EL (cell line): ENCODE measurements at regions not wholly inside any gene's neighbourhood (a gene's known extent, or its start where the extent isn't known, plus 50 kb on each side); places are given as distances from the start of the nearest gene placed in this dataset.
A peak's percentile ranks its signal among the peaks of the same experiment; 100 is the strongest.
"Not testable (repeated sequence)": the region's sequence is repeated elsewhere in the genome, so short reads cannot be mapped to it uniquely, and the experiment has no call there.

ENCODE experiments used
- DNase-seq: peaks from one replicate; pipeline ENCODE4 v3.0.0-alpha.2; 2016

- no peak for DNase-seq
Observed at GRCh38 chr10:52551046-52551445, 221.5 kb downstream of the MBL2 start.

GRCh38 chr10:52558090-52558489 lies 214.5 kb downstream of the MBL2 start:
- no peak for DNase-seq

DNA sequence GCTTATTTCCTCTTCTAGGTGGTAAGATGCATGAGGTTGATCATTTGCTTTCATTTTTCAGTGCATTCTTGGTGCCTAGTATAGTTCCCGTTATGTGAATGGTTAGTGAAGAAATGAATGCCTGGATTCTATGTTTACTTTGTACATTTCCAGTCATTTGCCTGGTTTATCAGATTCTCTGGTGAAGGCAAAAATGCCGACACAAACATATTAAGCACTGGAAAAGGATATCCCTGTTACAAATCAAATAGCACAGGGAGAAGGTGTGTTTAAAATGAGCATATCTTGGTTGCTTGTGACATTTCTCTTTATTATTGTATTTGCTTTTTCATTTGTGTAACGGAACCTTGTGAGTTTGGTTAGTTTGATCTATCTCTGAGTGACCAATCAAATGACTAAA lies 211.3 kb downstream of the MBL2 start:
- no peak for DNase-seq

GRCh38 chr10:52563360-52563759 lies 209.2 kb downstream of the MBL2 start:
- DNase-seq: peak; percentile 16

GRCh38 chr10:52566471-52567246 lies 205.9 kb downstream of the MBL2 start:
- DNase-seq: peak; percentile 69

- DNase-seq: no peak
Observed at GRCh38 chr10:52567247-52567580, 205.4 kb downstream of the MBL2 start.

GRCh38 chr10:52568309-52568708 lies 204.3 kb downstream of the MBL2 start:
- DNase-seq: no peak

- DNase-seq: no peak
Observed at GRCh38 chr10:52570490-52570889, 202.1 kb downstream of the MBL2 start.

- DNase-seq: no peak
Observed at GRCh38 chr10:52571018-52571417, 201.6 kb downstream of the MBL2 start.

GRCh38 chr10:52571516-52572182 lies 200.9 kb downstream of the MBL2 start:
- no peak for DNase-seq

DNA sequence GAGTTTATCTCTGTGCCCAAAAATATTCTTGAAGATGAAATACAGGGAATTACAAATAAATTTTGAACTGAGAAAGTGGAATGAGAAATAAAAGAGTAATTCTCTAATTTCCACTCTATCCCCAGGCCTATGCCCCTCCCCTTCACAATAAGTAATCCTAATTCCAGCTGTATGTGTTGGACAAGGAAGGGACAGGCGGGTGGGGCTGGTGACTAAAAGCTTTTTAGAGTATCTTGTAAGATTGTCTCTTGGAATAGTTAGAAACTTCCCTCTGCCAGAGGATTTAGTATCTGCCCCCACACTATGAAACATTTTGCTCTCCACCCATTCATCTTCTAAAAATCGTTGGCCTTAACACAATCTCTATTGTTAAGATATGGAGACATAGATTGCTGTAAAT lies 199.2 kb downstream of the MBL2 start:
- DNase-seq: no peak

DNA sequence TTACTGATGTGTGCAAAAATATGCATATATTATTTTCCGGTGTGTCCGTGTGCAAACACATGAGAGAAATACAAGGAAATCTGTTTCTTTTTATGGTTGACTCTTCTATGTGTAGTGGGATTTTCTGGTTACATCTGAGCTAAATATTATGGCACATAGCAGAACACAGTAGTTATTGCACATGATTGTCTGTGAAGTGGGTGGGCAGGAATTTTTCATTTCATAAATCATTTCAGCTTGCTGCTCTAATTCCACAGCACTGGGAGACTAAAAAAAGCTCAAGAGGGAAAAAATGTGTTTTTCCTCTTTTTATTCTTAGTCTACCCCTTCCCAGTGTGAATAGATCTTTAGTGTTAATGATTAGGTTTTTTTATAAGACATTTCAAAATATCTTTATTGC lies 197.9 kb downstream of the MBL2 start:
- DNase-seq: no peak

DNA sequence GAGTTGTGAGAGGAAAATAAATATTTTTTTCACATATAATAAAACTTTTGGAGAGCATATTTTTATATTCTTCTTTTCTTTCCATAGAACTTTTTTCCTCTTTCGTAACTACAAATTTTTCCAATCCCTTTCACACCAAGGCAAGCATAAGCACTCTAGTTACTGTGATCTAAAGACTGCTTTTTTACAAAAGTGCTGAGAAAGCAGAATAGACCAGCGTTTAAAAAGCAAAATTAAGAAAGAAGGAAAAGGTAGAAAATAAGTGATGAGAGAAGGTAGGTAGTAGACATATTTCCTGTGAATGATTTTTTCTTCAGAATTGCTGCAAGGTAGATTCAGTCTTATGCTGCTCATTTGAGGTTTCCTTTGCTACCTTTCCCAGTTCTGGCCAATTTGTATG lies 195.5 kb downstream of the MBL2 start:
- DNase-seq: no peak

DNA sequence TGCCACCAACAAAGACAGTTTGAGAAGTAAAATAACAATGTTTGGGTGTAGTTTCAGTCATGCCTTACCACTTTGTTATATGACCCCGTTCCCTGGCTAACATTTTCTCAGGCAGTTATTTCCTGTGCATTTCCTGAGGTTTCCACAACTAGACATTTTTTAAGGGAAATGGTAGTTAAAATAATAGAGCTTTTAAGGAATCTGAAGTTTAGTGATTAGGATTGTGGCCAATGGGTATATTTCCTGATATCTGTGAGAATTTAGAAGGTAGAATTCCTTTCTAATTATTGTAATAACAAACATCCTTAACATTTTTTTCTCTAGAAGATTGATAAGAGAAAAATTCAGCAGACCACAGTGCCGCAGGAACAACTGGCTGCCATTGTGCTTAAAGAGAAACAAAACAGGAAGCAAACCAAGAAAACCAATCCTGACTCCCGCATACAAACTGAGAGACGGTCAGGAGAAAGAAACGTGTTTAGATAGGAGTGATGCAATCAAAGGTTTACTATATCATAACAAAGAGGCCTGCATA lies 193.6 kb downstream of the MBL2 start:
- DNase-seq: peak; percentile 15

DNA sequence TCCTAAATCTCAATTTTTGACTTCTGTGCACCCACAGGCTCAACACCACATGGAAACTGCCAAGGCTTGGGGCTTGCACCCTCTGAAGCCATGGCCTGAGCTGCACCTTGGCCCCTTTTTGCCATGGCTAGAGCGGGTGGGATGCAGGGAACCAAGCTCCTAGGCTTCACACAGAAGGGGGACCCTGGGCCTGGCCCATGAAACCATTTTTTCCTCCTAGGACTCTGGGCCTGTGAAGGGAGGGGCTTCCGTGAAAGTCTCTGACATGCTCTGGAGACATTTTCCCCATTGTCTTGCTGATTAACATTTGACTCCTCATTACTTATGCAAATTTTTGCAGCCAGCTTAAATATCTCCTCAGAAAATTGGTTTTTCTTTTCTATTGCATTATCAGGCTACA lies 190.9 kb downstream of the MBL2 start:
- not testable (repeated sequence) for DNase-seq

- DNase-seq: no peak
Observed at GRCh38 chr10:52583336-52583735, 189.2 kb downstream of the MBL2 start.

DNA sequence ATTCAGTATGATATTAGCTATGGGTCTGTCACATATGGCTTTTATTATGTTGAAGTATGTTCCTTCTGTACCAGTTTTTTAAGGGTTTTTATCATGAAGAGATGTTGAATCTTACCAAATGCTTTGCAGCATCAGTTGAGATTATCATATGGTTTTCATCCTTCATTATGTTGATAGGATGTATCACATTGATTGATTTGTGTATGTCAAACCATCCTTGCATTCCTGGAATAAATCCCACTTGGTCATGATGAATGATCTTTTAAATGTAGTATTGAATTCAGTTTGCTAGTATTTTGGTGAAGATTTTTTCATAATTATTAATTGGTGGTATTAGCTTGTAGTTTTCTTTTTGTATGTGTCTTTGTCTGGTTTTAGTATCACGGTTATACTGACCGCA lies 185.9 kb downstream of the MBL2 start:
- DNase-seq: no peak

DNA sequence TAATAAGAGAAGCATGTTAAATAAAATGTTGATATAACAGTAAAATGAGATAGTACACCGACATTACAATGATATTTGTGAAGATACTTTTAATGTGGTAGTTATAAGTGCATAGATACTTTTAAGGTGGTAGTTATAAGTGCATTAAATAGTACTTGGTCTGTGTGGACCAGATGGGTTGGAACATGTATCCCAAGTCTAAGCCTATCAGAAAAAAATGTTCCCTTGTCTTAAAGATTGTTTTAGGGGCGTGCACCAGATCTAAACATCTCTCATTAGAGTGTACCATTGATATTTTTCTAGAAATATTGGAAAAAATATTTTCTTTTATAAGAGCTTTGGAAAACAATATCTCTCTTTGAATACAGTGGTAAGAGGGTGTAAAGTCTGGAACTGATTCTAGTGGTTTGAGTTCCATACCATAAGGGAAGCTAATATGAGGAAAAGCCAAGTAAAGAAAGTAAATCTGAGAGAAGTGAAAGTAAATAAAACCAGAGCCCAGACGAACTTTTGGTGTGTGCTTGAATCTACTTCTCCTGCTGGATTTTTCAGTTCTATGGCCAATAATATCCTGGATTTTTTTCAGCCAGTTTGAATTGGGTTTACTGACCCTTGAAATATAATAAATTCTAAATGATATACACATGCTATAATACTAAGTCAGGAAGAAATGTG lies 175.3 kb downstream of the MBL2 start:
- no peak for DNase-seq

GRCh38 chr10:52598936-52599335 lies 173.6 kb downstream of the MBL2 start:
- no peak for DNase-seq

GRCh38 chr10:52599551-52600200 lies 172.9 kb downstream of the MBL2 start:
- no peak for DNase-seq

GRCh38 chr10:52604131-52604530 lies 168.5 kb downstream of the MBL2 start:
- not testable (repeated sequence) for DNase-seq

GRCh38 chr10:52609071-52609470 lies 163.5 kb downstream of the MBL2 start:
- DNase-seq: no peak

DNA sequence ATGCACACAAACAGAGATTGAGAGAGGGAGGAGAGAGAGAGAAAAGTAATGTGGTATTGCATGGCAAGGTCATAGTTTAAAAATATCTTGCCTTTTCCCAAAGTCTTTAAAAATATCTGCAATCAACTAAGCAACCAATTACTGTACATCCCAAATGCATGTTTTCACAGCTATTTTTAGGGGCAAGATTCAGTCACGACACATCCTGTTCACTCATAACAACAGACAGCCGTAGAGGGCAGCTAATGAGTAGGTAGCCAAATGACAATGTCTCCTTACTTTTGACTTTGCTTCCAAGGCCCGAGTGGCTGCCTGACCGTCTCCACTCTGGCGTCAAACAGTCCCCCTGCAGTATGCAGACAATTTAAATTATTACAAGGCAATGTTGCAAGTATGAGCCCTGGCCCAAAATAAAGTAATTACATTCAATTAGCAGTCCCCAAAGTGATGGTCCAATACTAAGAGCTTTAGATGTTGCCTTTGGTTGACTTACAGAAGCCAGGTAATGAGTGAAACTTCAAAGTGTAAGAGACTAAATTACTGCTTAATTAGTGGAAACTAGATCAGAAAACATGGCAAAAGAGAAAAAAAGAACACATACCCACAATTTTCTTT lies 162.9 kb downstream of the MBL2 start:
- DNase-seq: no peak
